ENCODE measurements at regions not wholly inside any gene's neighbourhood (a gene's known extent, or its start where the extent isn't known, plus 50 kb on each side); places are given as distances from the start of the nearest gene placed in this dataset.

- TF ChIP-seq CTCF (IDR thresholded peaks at IDR 0.05) = no peak
- intact Hi-C loops (cut with DNase I) = no loop called here
- DNase-seq = no peak
These were observed 575.0 kb upstream of the CHRM3 start for GRCh38 chr1:238811211-238811879.

GRCh38 chr1:238790882-238791281, 595.5 kb upstream of the CHRM3 start:
- no peak for DNase-seq
- intact Hi-C loops (cut with DNase I) = no loop called here
- Histone ChIP-seq H3K36me3 (no peaks in the 10 kb centered on the region), H3K27me3 (no peaks in the 10 kb centered on the region), H3K4me1 (no peaks in the 10 kb centered on the region), H3K9me3 (no peaks in the 10 kb centered on the region), H3K9ac (ENCODE audit: low read depth in 2 of 2, low read length in 2 of 2) (no peak overlapping the region), H3K4me3 (no peak overlapping the region), H3K27ac (no peak overlapping the region)
- no peak for TF ChIP-seq CTCF (IDR thresholded peaks at IDR 0.05)

More at GRCh38 chr1:238811211-238811879, 575.0 kb upstream of the CHRM3 start:
- no peaks in the 10 kb centered on the region for H3K4me1 ChIP-seq
- H3K4me3 ChIP-seq = no peak overlapping the region
- no peaks in the 10 kb centered on the region for H3K36me3 ChIP-seq
- no peak overlapping the region for H3K27ac ChIP-seq
- no peaks in the 10 kb centered on the region for H3K9me3 ChIP-seq
- H3K27me3 ChIP-seq = no peaks in the 10 kb centered on the region
- H3K9ac ChIP-seq (ENCODE audit: low read depth in 2 of 2, low read length in 2 of 2) = no peak overlapping the region

GRCh38 chr1:238789916-238790667, 596.3 kb upstream of the CHRM3 start:
- no peaks in the 10 kb centered on the region for H3K36me3 ChIP-seq

GRCh38 chr1:238787471-238787870, 598.9 kb upstream of the CHRM3 start:
- no peaks in the 10 kb centered on the region for H3K36me3 ChIP-seq
- no peak for TF ChIP-seq CTCF (IDR thresholded peaks at IDR 0.05)
- H3K4me1 ChIP-seq = no peaks in the 10 kb centered on the region

More at GRCh38 chr1:238789916-238790667, 596.3 kb upstream of the CHRM3 start:
- Histone ChIP-seq H3K9ac (ENCODE audit: low read depth in 2 of 2, low read length in 2 of 2) (no peak overlapping the region), H3K27me3 (no peaks in the 10 kb centered on the region), H3K4me1 (no peaks in the 10 kb centered on the region), H3K27ac (no peak overlapping the region), H3K9me3 (no peaks in the 10 kb centered on the region), H3K4me3 (no peak overlapping the region)
- intact Hi-C loops (cut with DNase I) = no loop called here
- no peak for DNase-seq
- TF ChIP-seq CTCF (IDR thresholded peaks at IDR 0.05) = no peak

GRCh38 chr1:238783633-238784032, 602.7 kb upstream of the CHRM3 start:
- Histone ChIP-seq H3K36me3 (no peaks in the 10 kb centered on the region), H3K27ac (no peak overlapping the region), H3K9me3 (no peaks in the 10 kb centered on the region), H3K27me3 (no peaks in the 10 kb centered on the region), H3K4me1 (no peaks in the 10 kb centered on the region), H3K9ac (ENCODE audit: low read depth in 2 of 2, low read length in 2 of 2) (no peak overlapping the region), H3K4me3 (no peak overlapping the region)
- TF ChIP-seq CTCF (IDR thresholded peaks at IDR 0.05) = no peak
- intact Hi-C loops (cut with DNase I) = no loop called here
- no peak for DNase-seq

More at GRCh38 chr1:238787471-238787870, 598.9 kb upstream of the CHRM3 start:
- DNase-seq = no peak
- H3K9ac ChIP-seq (ENCODE audit: low read depth in 2 of 2, low read length in 2 of 2) = no peak overlapping the region
- no peaks in the 10 kb centered on the region for H3K9me3 ChIP-seq
- intact Hi-C loops (cut with DNase I) = no loop called here
- H3K4me3 ChIP-seq = no peak overlapping the region
- H3K27ac ChIP-seq = no peak overlapping the region
- no peaks in the 10 kb centered on the region for H3K27me3 ChIP-seq

All from colonic mucosa (tissue), 4 donors.